ENCODE measurements at regions not wholly inside any gene's neighbourhood (a gene's known extent, or its start where the extent isn't known, plus 50 kb on each side); places are given as distances from the start of the nearest gene placed in this dataset.
A peak's percentile ranks its signal among the peaks of the same experiment; 100 is the strongest.

- no peak for TF ChIP-seq MYC (IDR thresholded peaks at IDR 0.05; ENCODE audit: low read depth, low read length)
- no peak for TF ChIP-seq MAX (IDR thresholded peaks at IDR 0.05; ENCODE audit: low read depth, low read length)
- no peak for TF ChIP-seq CTCF (IDR thresholded peaks at IDR 0.05; ENCODE audit: low read depth, low read length)
- no peak for TF ChIP-seq POLR2A (IDR thresholded peaks at IDR 0.05; ENCODE audit: extremely low read depth, insufficient read length)
- no peak for DNase-seq (ENCODE audit: low read depth)
- no peak overlapping the region for H3K4me3 ChIP-seq (ENCODE audit: low read depth, low read length)
Observed at GRCh38 chr13:107457686-107458085, 757.6 kb downstream of the LIG4 start.

- no peak for TF ChIP-seq CTCF (IDR thresholded peaks at IDR 0.05; ENCODE audit: low read depth, low read length)
- TF ChIP-seq MAX (IDR thresholded peaks at IDR 0.05; ENCODE audit: low read depth, low read length) = no peak
- TF ChIP-seq POLR2A (IDR thresholded peaks at IDR 0.05; ENCODE audit: extremely low read depth, insufficient read length) = no peak
- no peak for TF ChIP-seq MYC (IDR thresholded peaks at IDR 0.05; ENCODE audit: low read depth, low read length)
- no peak for DNase-seq (ENCODE audit: low read depth)
- no peak overlapping the region for H3K4me3 ChIP-seq (ENCODE audit: low read depth, low read length)
Observed at GRCh38 chr13:107456431-107456830, 758.9 kb downstream of the LIG4 start.

- TF ChIP-seq CTCF (IDR thresholded peaks at IDR 0.05; ENCODE audit: low read depth, low read length) = no peak
- TF ChIP-seq MAX (IDR thresholded peaks at IDR 0.05; ENCODE audit: low read depth, low read length) = no peak
- no peak for TF ChIP-seq MYC (IDR thresholded peaks at IDR 0.05; ENCODE audit: low read depth, low read length)
Observed at GRCh38 chr13:107452833-107453232, 762.5 kb downstream of the LIG4 start.

GRCh38 chr13:107450931-107451330 lies 764.4 kb downstream of the LIG4 start:
- peak; percentile 9 for DNase-seq (ENCODE audit: low read depth)
- TF ChIP-seq POLR2A (IDR thresholded peaks at IDR 0.05; ENCODE audit: extremely low read depth, insufficient read length) (no peak), MAX (IDR thresholded peaks at IDR 0.05; ENCODE audit: low read depth, low read length) (no peak), CTCF (IDR thresholded peaks at IDR 0.05; ENCODE audit: low read depth, low read length) (no peak), MYC (IDR thresholded peaks at IDR 0.05; ENCODE audit: low read depth, low read length) (no peak)

More at GRCh38 chr13:107452833-107453232, 762.5 kb downstream of the LIG4 start:
- no peak for DNase-seq (ENCODE audit: low read depth)
- no peak overlapping the region for H3K4me3 ChIP-seq (ENCODE audit: low read depth, low read length)

GRCh38 chr13:107450431-107450830 lies 764.9 kb downstream of the LIG4 start:
- no peak overlapping the region for H3K4me3 ChIP-seq (ENCODE audit: low read depth, low read length)
- no peak for DNase-seq (ENCODE audit: low read depth)
- TF ChIP-seq MYC (IDR thresholded peaks at IDR 0.05; ENCODE audit: low read depth, low read length) = no peak
- TF ChIP-seq POLR2A (IDR thresholded peaks at IDR 0.05; ENCODE audit: extremely low read depth, insufficient read length) = no peak
- TF ChIP-seq CTCF (IDR thresholded peaks at IDR 0.05; ENCODE audit: low read depth, low read length) = no peak
- TF ChIP-seq MAX (IDR thresholded peaks at IDR 0.05; ENCODE audit: low read depth, low read length) = no peak

More at GRCh38 chr13:107450931-107451330, 764.4 kb downstream of the LIG4 start:
- no peak overlapping the region for H3K4me3 ChIP-seq (ENCODE audit: low read depth, low read length)

GRCh38 chr13:107447591-107447990 lies 767.7 kb downstream of the LIG4 start:
- no peak overlapping the region for H3K4me3 ChIP-seq (ENCODE audit: low read depth, low read length)
- DNase-seq (ENCODE audit: low read depth) = no peak
- TF ChIP-seq POLR2A (IDR thresholded peaks at IDR 0.05; ENCODE audit: extremely low read depth, insufficient read length) (no peak), CTCF (IDR thresholded peaks at IDR 0.05; ENCODE audit: low read depth, low read length) (no peak), MAX (IDR thresholded peaks at IDR 0.05; ENCODE audit: low read depth, low read length) (no peak), MYC (IDR thresholded peaks at IDR 0.05; ENCODE audit: low read depth, low read length) (no peak)

Measured in NB4 (cell line).